ENCODE measurements at regions not wholly inside any gene's neighbourhood (a gene's known extent, or its start where the extent isn't known, plus 50 kb on each side); places are given as distances from the start of the nearest gene placed in this dataset.

DNA sequence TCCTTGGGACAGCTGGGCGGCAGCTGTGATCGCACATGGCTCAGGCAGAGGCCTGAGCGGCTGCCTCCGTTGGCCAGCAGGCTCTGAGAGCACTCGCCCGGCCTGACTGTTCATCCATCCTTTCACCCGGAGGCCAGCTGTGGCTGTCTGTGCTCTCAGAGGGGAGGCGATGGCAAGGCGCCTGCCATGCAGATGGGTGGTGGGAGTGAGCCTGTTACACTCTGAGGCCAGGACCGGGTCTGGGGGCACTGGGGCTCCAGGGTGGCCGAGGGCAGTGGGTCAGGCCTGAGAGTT is 292.3 kb downstream of the TMEM121 start:
- no peak for DNase-seq

DNA sequence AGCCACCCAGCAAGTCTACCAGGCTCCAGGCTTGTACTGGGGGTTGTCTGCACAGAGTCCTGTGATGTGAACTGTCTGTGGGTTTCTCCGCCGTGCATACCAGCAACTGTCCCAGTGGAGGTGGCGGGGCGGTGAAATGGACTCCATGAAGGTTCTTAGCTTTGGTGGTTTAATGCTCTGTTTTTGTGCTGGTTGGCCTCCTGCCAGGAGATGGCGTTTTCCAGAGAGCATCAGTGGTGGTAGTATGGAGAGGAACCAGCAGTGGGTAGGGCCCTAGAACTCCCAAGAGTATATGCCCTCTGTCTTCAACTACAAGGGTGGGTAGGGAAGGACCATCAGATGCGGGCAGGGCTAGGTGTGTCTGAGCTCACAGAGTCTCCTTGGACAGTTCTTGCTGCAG is 303.8 kb downstream of the TMEM121 start:
- DNase-seq, result no peak

DNA sequence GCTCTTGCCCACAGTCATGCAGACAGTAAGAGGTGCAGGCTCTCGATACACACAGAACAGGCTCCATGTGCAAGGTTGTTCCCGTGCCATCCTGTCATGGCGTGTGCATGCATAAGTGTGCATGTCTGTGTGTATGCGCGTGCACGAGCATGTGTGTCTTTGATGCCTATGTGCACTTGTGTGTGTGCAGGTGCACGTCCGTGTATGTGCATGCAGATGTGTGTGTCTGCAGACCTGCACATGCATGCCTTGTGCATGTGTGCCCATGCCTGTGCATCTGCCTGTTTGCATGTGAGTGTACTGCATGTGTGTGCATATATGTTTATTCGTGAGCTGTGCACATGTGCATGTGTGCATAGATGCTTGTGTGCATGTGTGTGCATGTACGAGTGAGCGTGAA is 309.8 kb downstream of the TMEM121 start:
- DNase-seq, result no peak

DNA sequence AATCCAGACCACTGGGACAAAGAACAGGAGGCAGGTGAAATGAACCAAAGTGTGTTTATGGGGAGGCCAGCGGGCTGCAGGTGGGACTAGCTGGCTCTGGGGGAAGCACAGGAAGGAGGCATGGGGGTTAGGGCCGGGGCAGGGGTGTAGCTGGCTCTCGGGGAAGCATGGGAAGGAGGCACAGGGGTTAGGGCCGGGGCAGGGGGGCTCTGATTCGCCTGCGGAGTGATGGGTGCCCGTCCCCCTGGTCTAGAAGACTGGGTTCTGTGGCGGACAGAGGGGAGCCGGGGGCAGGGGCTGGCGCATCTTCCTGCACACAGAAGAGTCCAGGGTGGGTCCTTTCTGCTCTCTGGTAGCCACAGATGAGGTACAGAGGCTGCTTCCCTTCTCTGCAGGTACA is 310.3 kb downstream of the TMEM121 start:
- no peak for DNase-seq

DNA sequence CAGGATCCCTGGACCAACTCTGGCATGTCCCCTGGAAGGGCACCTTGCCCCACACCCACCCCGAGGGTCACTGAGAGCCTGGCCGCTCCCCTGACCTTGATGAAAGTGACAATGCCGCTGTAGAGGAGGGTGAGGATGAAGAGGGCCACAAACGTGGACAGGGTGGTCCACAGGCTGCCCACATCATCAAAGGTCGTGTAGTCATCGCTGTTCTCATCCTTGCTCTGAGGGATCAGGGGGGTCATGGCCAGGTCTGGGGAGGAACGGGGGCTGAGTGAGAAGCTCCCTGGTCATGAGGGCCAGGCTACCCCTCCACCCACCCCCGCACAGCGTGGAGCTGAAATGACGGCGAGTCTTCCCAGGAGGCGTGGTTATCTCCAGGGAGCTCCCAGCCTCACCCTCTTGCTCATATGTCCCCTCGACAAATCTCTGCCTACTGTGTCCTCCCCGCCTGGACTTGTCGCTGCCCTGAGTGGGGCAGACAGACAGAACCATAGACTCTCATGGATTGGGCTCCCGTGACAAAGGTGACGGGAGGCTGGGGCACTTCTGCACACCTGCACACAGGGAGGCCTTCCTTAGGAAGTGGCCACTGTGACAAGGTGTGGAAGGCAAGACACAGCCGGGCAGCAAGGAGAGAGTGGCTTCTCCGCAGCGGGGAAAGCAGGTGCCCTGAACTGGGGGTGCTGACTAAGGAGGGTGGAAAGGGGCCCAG is 311.1 kb downstream of the TMEM121 start:
- no peak for DNase-seq

DNA sequence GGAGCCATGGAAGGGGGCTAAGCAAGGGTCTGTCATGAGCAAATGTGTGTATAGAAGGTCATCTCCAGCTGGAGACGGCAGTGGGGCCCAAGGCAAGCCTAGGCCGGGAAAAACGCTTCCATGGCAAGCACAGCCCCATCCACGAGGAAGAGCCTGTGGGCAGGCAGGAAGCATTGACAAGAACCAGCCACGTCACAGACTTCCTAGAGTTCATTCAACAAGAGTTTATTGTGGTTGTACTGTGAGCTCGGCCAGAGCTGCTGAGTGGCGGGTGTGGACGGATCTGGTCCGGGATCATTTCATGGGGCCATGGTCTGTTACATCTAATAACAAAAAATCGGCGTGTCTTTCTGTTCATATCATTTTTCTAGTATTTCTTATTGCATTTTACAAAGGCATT is 311.7 kb downstream of the TMEM121 start:
- DNase-seq, result no peak

DNA sequence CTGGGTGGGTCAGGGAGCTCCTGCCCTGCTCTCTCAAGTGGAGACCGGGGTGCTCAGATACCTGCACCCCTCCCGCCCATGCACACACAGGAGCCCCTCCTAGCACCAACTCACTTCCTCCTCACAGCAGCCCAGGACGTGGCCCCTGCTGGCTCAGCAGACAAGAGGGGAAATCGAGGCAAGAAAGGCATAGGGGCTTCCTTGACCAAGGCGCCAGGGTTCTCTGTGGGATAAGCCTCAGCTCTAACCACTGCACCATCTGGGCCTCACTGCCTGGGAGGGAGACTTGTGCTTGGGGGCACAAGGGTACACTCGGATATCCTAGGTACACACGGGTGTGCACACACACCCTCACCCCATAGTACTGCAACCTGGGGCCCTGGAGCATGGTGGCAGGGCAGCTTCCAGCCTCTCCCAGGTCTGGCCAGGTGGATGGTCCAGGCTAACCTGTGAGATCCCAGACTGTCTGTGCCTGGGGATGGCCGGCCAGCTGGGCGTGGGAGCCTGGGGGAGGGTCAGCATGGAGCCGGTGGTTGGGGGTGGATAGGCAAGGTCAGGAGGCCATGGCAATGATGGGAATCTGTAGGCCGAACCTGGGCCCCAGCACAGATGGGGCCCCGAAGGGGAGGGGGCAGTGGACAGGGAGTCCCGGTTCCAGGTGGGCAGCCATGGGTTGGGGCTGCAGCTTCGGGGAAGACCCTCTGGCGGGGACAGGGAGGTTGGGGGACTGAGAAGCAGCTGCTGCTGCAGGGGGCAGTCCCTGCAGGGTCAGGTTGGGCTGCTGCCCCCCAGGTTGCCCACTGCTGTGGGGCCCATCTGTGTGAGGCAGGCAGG is 312.4 kb downstream of the TMEM121 start:
- no peak for DNase-seq

DNA sequence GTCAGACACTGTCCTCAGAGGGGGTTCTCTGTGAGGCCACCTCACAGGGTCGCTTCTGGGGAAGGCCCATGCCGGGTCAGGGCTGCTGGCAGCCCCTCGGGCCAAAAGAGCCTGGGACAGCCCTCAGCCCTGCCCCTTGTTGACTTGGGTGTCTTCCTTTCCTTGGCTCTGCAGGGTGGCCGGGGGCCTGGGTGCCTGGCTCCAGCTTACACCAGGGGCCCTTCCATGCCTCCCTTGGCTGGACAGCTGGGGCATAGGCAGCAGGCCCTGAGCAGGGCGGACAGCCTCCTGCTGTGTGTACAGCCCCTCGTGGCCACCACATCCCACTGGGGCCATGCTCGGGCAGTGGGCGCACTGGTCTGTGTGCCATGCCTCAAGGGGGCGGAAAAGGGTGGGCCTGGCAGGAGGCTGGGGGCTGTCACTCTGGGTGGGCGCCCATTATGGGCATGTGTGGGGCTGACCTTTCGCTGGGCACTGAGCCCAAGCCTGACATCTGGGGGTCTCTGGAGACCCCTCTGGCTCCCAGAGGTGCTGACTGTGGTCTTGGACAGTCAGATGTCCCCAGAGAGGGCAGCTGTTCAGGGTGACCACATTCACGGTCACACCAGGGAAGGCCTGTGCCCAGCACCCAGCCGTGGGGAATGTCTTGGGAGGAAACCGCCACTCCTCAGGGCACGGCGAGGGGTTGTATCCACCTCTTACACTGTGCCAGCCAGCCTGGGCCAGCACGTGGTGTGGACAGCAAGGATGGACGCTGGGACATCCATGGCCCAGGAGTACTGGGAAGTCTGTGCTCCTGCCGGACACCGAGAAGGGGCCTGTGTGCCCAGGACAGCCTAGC is 313.3 kb downstream of the TMEM121 start:
- no peak for DNase-seq

DNA sequence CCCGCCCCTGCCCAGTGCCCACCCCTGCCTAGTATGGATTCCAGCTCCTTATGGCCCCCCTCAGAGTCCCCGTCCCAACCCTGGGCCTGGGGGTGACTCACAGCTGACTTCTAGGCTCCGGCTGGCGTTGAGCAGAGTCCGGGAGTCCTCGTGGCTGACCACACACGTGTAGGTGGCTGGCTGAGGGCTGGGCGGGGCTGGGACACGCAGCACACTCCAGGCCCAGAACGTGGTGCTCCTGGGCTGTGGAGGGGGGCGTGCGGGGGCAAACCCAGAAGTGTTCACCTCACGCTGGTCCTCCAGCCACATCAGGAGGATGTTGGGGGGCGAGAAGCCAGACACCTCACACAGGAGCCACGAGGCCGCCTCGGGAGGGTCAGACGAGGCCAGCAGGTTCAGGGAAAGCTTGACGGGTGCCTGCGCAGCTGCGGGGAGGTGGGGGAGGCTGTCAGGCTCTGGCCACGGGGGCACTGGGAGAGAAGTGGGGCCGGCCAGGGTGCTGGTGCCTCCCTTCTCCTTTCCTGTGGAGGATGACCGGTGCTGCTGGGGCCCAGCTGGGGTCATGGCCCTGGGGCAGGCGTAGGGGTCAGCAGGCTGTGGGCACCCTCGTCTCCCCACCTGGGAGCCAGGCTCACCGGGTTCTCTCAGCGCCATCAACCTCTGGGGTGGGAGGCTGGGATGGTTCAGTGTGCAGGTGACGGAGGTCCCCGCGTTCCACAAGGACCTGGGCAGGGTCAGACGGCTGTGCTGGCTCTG is 314.1 kb downstream of the TMEM121 start:
- DNase-seq, result no peak

DNA sequence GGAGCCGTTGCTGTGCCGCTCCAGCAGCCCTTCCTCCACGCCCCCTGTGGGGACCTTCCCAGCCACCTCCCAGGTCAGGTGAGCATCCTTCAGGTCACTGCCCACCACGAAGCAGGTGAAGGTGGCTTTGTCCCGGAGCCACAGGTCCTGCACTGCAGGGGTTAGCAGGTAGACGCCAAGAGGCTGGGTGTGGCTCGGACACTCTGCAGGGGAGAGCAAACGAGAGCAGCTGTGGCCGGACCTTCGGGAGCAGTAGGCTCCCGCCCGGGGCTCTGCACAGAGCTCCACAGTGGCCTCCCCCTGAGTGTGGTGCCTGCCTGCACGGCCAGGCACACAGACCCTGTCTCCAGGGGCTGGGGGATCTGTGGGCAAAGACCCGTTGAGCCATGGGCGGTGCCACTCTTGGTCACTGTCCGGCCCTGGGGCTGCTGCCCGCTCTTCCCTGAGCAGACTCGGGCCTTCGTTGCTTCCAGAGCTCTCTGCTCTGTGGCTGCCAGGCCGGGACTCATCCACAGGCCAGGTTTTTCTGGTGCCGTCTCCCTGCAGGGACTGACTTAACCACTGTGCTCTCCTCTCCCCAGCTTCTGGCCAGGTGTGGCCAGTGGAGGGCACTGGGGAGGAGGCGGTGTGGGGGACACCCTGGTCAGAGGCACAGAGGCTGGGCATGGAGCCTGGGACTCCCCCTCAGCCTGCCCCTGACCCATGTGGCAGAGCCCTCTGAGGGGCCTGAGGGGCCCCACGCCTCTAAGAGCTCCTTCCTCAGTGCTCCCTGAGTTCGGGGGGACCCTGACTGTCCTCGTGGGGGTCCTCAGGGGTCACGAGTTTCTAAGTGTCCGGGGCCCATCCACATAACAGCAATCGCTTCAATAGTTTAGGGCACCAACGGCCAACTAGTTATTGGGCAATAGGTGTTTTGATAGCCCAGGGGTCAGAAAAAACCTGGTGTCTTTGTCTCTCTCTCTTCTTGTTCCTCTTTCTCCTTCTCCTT is 314.9 kb downstream of the TMEM121 start:
- no peak for DNase-seq

DNA sequence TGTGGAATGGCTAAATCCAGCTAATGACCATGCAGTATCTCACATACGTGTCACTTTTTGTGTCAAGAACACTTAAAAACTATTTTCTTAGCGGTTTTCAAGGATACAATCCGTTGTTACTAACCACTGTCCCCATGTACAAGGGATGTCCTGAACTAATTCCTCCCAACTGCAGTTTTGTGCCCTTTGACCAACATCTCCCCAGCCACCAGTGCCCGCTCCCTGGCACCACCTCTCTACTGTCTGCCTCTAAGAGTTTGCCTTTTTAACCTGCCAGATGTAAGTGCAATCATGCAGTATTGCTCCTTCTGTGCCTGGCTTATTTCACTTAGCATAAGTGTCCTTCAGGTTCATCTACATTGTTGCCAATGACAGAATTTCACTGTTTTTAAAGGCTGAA is 315.7 kb downstream of the TMEM121 start:
- no peak for DNase-seq

DNA sequence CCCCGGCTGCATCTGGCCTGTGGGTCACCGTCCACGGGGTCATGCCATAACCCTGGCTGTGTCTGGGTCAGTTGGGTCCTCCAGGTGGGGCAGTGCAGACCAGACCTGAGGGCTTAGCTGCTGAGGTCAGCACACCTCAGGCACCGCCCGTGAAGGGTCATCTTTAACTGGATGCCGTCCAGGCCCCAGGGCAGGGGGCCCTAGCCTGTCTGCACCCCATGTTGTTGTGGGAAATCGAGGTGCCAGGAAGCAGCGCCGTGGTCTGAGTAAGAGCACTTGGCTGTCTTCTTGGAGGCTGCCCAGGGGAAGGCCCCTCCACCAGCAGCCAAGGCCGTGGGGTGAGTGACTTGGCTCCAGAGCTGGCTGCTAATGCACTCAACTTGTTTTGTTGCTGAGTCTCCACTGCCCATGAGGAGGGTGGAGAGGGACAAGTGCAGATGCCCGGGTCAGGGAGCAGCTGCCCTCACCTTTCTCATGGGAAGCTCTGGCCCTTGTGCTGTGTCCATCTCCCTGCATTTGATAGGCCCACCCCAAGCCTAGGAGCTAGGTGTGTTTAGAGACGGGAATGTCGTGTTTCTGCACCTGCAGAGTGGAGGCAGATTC is 317.2 kb downstream of the TMEM121 start:
- DNase-seq, result no peak

DNA sequence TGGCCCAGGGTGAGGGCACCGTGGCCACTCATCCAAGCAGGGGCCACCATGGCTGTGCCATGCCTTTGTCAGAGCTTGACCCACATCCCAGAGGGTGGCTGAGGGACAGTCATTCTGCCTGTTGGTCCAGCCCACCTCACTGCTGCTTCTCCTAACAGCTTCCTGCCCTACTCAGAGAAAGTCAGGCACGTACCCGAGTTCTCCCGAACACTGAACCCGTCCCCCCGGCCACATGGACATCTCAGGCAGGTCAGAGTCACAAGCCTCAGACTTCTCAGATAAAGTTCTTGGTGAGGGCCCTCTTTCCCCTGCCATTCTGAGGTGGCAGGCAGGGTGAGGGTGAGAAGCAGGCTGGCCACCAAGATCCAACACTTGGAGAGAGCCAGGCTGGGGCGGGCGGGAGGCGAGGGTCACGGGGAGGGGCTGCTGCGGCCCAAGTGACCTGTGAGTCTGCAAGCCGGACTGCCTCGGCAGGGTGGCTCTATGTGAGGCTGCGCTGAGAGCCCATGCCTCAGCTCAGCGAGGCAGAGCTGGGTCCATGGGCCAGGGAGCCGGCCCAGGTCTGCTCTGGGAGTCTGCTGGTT is 317.8 kb downstream of the TMEM121 start:
- DNase-seq, result no peak

DNA sequence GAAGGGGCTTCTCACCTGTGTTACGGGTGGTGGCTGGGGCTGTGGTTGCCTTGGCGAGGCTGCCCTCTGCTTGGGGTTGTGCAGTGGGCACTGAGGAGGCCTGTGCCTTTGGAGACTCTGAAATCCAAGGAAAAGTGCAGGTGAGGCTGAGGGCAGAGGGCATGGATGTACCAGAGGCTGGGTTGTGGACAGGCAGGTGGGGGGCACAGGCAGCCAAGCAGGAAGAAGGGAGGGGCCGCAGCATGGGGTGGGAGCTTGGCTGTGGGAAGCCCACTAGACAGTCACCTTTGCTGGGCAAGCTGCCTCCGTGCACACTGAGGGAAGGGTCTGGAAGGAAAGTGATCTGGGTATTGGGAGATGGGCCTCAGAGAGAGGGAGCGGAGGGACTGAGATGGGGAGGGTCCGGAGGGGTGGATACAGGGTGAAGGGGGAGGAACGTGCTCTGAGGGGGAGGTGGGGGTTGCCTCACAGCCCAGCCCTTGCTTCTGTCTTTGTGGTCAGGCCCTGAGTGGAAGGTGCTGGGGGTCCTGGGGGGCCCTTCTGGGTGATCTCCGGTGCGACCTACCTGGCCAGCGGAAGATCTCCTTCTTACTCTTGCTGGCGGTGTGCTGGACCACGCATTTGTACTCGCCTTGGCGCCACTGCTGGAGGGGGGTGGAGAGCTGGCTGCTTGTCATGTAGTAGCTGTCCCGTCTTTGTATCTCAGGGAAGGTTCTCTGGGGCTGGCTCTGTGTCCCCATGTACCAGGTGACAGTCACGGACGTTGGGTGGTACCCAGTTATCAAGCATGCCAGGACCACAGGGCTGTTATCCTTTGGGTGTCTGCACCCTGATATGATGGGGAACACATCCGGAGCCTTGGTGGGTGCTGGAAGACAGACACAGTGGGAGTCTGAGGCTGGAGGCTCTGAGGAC is 318.7 kb downstream of the TMEM121 start:
- DNase-seq, result no peak

DNA sequence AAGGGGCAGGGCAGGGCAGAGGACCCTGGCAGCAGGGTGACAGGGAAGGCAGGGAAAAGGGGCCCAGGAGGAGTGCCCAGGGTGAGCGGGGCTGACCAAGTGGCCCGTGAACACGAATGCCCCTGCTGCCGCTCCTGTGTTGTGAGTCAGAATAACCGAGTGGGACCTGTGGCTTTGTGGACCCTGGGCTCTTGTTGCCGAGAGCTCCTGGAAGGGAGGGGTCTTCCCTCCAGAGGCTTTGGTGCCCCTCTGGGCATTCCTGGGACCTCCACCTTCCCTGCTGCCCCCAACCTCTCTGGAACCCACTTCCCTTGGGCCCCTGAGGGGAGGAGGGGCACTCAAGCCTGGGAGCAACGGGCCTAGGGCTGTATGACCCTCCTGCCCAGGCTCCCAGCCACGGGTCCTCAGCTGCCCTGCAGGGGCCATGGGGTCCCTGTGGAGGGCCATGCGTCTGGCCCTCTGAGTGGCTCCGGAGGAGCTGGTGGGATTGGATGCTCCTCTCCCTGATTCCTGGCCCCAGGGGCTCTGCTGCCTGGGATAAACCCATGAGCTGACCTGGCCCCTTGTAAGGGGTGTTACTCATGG is 319.4 kb downstream of the TMEM121 start:
- no peak for DNase-seq

DNA sequence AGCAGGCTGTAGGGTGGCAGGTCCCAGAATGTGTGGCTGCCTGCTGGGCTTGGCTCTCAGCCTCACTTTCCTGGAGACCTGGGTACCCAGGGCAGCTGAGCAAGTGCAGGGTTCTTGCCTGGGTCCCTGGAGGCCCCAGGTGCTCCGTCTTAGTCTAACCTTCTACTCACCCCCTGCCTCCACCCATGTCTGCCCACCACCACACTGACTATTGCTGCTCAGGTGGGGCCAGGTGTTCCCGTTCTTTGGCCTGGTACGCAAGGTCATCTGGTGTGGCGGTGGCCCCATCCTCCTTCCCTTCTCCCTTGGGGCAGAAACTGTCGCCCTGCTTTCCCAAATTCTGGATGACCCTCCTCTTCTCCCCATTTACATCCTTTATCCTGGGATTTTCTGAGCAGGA is 319.9 kb downstream of the TMEM121 start:
- DNase-seq, result no peak

DNA sequence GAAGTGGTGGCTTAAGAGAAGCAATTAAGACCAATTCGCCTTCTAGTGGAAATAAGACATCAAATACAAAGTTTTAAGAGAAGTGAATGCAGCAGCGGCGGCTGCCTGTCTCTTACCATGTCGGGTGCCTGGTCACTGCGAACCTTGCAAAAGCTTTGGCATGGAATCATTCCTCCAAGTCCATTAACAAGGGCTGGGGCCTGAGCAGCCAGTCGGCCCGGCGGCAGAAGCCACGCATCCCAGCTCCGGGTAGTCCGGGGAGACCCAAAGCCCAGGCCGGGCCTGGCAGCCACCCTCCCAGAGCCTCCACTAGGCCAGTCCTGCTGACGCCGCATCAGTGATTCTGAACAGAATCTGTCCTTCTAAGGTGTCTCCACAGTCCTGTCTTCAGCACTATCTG is 321.0 kb downstream of the TMEM121 start:
- no peak for DNase-seq

DNA sequence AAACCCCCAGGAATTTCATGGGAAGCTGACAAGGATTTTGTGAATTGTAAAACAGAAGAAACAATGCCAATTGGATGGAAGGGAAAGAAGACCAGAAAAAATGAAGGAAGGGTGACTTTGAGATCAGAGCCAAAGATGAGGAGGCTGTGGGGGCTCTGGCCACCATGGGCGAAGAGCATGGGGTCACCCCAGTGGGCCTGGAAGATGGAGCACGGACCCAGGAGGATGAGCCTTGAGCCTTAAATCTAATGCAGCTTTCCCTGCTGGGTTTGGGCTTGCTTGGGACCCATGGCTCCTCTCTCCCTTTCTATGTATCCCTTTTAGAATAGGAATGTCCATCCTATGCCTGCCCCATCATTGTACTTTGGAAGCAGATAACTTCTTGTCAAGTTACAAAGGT is 322.2 kb downstream of the TMEM121 start:
- no peak for DNase-seq

DNA sequence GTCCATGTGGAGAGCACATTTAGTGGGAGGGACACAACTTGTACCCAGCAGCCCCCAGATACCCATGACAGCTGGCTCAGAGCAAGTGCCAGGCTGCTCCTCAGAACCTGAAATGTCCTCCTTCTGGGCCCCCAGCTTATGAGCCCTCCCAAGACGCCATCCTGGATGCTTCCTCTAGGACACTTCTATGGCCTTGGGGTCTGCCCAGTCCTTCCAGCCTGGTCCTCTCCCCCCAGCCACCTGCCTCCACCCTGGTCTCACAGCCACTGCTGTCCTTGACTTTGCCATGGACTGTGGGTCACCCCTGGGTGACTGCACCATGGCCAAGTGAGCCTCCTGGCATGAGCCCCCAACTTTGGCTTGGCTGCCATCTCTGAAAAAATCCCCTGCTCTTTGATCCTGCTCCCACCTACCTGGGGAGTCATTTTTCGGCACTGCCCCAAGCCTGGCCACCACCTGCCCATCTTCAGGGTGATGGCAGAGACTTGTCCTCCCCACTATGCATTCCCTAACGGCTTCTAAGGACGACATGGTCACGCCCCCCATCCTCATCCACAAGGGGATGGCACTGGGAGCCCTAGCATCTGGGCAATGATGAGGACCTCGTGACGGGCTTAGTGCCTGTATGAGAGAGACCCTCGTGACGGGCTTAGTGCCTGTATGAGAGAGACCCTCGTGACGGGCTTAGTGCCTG is 323.7 kb downstream of the TMEM121 start:
- DNase-seq, result no peak
